ENCODE measurements at regions not wholly inside any gene's neighbourhood (a gene's known extent, or its start where the extent isn't known, plus 50 kb on each side); places are given as distances from the start of the nearest gene placed in this dataset.

GRCh38 chr7:13532028-13532753 lies 457.3 kb downstream of the ETV1 start:
- TF ChIP-seq POLR2A (IDR thresholded peaks at IDR 0.05) (no peak), CTCF (IDR thresholded peaks at IDR 0.05) (no peak)
